ENCODE measurements at regions not wholly inside any gene's neighbourhood (a gene's known extent, or its start where the extent isn't known, plus 50 kb on each side); places are given as distances from the start of the nearest gene placed in this dataset.

DNA sequence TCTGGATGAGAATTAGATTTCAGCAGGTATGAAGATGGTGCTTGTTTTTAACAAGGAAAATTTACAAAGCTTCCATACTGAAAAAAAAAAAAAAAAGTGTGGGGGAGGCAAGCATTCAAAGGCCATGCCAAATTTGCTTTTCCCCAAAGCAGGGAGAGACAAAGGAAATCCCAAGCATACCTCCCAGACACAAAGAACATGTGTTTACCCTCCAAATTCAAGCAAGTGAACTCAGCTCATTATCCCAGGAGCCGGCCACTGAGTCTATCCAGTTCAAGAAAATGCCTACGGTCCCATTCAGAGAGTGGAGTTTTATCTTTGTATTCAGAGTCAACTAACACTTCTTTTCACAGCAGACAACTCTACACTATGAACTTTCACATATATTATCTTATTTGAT is 102.7 kb upstream of the ID4 start:
- Histone ChIP-seq H3K4me1 (ENCODE audit: control insufficient read depth in 2 of 2, insufficient read depth in 2 of 2, low read length in 2 of 2) (no peaks in the 10 kb centered on the region), H3K36me3 (ENCODE audit: control insufficient read depth in 2 of 2, insufficient read depth in 2 of 2, low read length in 1 of 2) (no peaks in the 10 kb centered on the region), H3K27me3 (ENCODE audit: control insufficient read depth in 2 of 2, insufficient read depth in 1 of 2, low read length in 1 of 2) (no peaks in the 10 kb centered on the region), H3K9me3 (ENCODE audit: control insufficient read depth in 2 of 2, insufficient read depth in 1 of 2, low read length in 1 of 2) (no peaks in the 10 kb centered on the region), H3K27ac (ENCODE audit: low read depth in 1 of 2, low read length in 1 of 2) (no peak overlapping the region), H3K4me3 (ENCODE audit: low read length in 2 of 2) (no peak overlapping the region)
- DNase-seq (ENCODE audit: low read depth in 6 of 9, low spot score in 9 of 9), result no peak
- 93% methylated on average over 2 of the region's 2 CpGs for WGBS

DNA sequence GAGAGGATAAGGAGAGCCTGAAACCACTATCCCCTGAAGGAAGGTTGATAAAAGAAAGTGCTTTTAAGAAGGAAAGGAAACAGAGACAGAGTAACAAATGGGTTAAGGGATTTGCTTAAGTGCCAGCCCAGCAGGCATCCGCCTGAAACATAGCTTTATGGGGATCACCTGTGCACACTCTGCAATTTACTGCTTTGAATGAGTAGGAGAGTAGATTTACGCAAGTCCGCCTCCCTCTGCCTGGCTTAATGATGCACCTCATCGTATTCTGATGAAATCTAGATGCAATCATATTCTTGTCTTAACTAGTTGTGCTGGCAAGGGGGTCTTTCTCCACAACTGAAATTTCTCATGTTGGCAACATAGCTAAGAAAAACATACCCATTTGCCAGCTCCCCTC is 101.1 kb upstream of the ID4 start:
- WGBS, result 90% methylated on average over 4 of the region's 4 CpGs
- Histone ChIP-seq H3K4me1 (ENCODE audit: control insufficient read depth in 2 of 2, insufficient read depth in 2 of 2, low read length in 2 of 2) (no peaks in the 10 kb centered on the region), H3K27ac (ENCODE audit: low read depth in 1 of 2, low read length in 1 of 2) (no peak overlapping the region), H3K27me3 (ENCODE audit: control insufficient read depth in 2 of 2, insufficient read depth in 1 of 2, low read length in 1 of 2) (no peaks in the 10 kb centered on the region), H3K36me3 (ENCODE audit: control insufficient read depth in 2 of 2, insufficient read depth in 2 of 2, low read length in 1 of 2) (no peaks in the 10 kb centered on the region), H3K4me3 (ENCODE audit: low read length in 2 of 2) (no peak overlapping the region), H3K9me3 (ENCODE audit: control insufficient read depth in 2 of 2, insufficient read depth in 1 of 2, low read length in 1 of 2) (no peaks in the 10 kb centered on the region)
- no peak for DNase-seq (ENCODE audit: low read depth in 6 of 9, low spot score in 9 of 9)

GRCh38 chr6:19738010-19738409 is 99.2 kb upstream of the ID4 start:
- H3K4me3 ChIP-seq (ENCODE audit: low read length in 2 of 2), result no peak overlapping the region
- no peaks in the 10 kb centered on the region for H3K4me1 ChIP-seq (ENCODE audit: control insufficient read depth in 2 of 2, insufficient read depth in 2 of 2, low read length in 2 of 2)
- no peak overlapping the region for H3K27ac ChIP-seq (ENCODE audit: low read depth in 1 of 2, low read length in 1 of 2)
- 95% methylated on average over 1 of the region's 1 CpG for WGBS
- no peaks in the 10 kb centered on the region for H3K36me3 ChIP-seq (ENCODE audit: control insufficient read depth in 2 of 2, insufficient read depth in 2 of 2, low read length in 1 of 2)
- no peak for DNase-seq (ENCODE audit: low read depth in 6 of 9, low spot score in 9 of 9)
- H3K9me3 ChIP-seq (ENCODE audit: control insufficient read depth in 2 of 2, insufficient read depth in 1 of 2, low read length in 1 of 2), result no peaks in the 10 kb centered on the region
- no peaks in the 10 kb centered on the region for H3K27me3 ChIP-seq (ENCODE audit: control insufficient read depth in 2 of 2, insufficient read depth in 1 of 2, low read length in 1 of 2)

DNA sequence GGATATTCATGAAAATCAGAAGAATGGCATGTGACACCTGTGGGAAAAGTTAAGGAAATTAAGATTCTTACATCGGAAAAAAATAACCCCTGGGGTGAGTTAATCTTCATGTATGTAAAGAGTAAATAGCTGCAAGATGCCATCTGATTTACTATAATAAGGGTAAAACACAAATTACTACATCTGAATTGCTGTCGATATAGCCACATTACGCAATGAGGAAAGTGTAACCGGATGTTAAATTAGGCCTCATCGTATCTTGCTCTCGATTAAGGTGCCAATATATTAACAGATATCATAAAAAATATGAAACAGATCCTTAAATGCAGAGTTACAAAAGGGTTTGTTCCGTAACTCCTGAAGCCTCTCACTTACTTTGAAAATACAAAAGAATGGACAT is 87.4 kb upstream of the ID4 start:
- no peak overlapping the region for H3K4me3 ChIP-seq (ENCODE audit: low read length in 2 of 2)
- no peaks in the 10 kb centered on the region for H3K36me3 ChIP-seq (ENCODE audit: control insufficient read depth in 2 of 2, insufficient read depth in 2 of 2, low read length in 1 of 2)
- no peaks in the 10 kb centered on the region for H3K4me1 ChIP-seq (ENCODE audit: control insufficient read depth in 2 of 2, insufficient read depth in 2 of 2, low read length in 2 of 2)
- H3K27me3 ChIP-seq (ENCODE audit: control insufficient read depth in 2 of 2, insufficient read depth in 1 of 2, low read length in 1 of 2), result no peaks in the 10 kb centered on the region
- DNase-seq (ENCODE audit: low read depth in 6 of 9, low spot score in 9 of 9), result no peak
- 87% methylated on average over 7 of the region's 7 CpGs for WGBS
- H3K27ac ChIP-seq (ENCODE audit: low read depth in 1 of 2, low read length in 1 of 2), result no peak overlapping the region
- H3K9me3 ChIP-seq (ENCODE audit: control insufficient read depth in 2 of 2, insufficient read depth in 1 of 2, low read length in 1 of 2), result no peaks in the 10 kb centered on the region

- Histone ChIP-seq H3K27me3 (ENCODE audit: control insufficient read depth in 2 of 2, insufficient read depth in 1 of 2, low read length in 1 of 2) (no peaks in the 10 kb centered on the region), H3K4me1 (ENCODE audit: control insufficient read depth in 2 of 2, insufficient read depth in 2 of 2, low read length in 2 of 2) (no peaks in the 10 kb centered on the region), H3K27ac (ENCODE audit: low read depth in 1 of 2, low read length in 1 of 2) (no peak overlapping the region), H3K4me3 (ENCODE audit: low read length in 2 of 2) (no peak overlapping the region), H3K36me3 (ENCODE audit: control insufficient read depth in 2 of 2, insufficient read depth in 2 of 2, low read length in 1 of 2) (no peaks in the 10 kb centered on the region), H3K9me3 (ENCODE audit: control insufficient read depth in 2 of 2, insufficient read depth in 1 of 2, low read length in 1 of 2) (no peaks in the 10 kb centered on the region)
- DNase-seq (ENCODE audit: low read depth in 6 of 9, low spot score in 9 of 9), result no peak
- WGBS, result 86% methylated on average over 2 of the region's 2 CpGs
These were observed 84.4 kb upstream of the ID4 start for GRCh38 chr6:19752746-19753145.

GRCh38 chr6:19753826-19754225 is 83.3 kb upstream of the ID4 start:
- no peak overlapping the region for H3K27ac ChIP-seq (ENCODE audit: low read depth in 1 of 2, low read length in 1 of 2)
- WGBS, result 54% methylated on average over 5 of the region's 5 CpGs
- no peaks in the 10 kb centered on the region for H3K27me3 ChIP-seq (ENCODE audit: control insufficient read depth in 2 of 2, insufficient read depth in 1 of 2, low read length in 1 of 2)
- DNase-seq (ENCODE audit: low read depth in 6 of 9, low spot score in 9 of 9), result no peak
- H3K9me3 ChIP-seq (ENCODE audit: control insufficient read depth in 2 of 2, insufficient read depth in 1 of 2, low read length in 1 of 2), result no peaks in the 10 kb centered on the region
- no peaks in the 10 kb centered on the region for H3K4me1 ChIP-seq (ENCODE audit: control insufficient read depth in 2 of 2, insufficient read depth in 2 of 2, low read length in 2 of 2)
- H3K36me3 ChIP-seq (ENCODE audit: control insufficient read depth in 2 of 2, insufficient read depth in 2 of 2, low read length in 1 of 2), result no peaks in the 10 kb centered on the region
- no peak overlapping the region for H3K4me3 ChIP-seq (ENCODE audit: low read length in 2 of 2)

DNA sequence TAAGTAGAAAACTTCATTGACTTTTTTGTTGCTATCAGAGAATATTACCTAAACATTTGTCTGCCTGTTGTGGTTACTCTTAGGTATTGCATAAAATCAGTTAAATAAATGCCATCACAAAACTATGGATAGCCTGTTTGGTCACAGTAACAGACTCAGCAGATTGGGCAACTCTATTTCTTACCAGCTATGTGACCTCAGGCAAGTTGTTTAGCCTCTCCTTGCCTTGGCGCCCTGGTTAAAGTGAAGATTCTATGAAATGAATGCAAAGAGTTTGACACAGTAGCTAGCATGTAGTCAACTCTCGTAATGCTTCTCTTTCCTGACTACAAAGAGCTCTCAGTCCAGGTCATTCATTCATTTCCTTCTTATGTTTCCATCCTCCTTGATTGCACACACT is 82.5 kb upstream of the ID4 start:
- WGBS, result 75% methylated on average over 2 of the region's 2 CpGs
- Histone ChIP-seq H3K4me3 (ENCODE audit: low read length in 2 of 2) (no peak overlapping the region), H3K27ac (ENCODE audit: low read depth in 1 of 2, low read length in 1 of 2) (no peak overlapping the region), H3K4me1 (ENCODE audit: control insufficient read depth in 2 of 2, insufficient read depth in 2 of 2, low read length in 2 of 2) (no peaks in the 10 kb centered on the region), H3K9me3 (ENCODE audit: control insufficient read depth in 2 of 2, insufficient read depth in 1 of 2, low read length in 1 of 2) (no peaks in the 10 kb centered on the region), H3K27me3 (ENCODE audit: control insufficient read depth in 2 of 2, insufficient read depth in 1 of 2, low read length in 1 of 2) (no peaks in the 10 kb centered on the region), H3K36me3 (ENCODE audit: control insufficient read depth in 2 of 2, insufficient read depth in 2 of 2, low read length in 1 of 2) (no peaks in the 10 kb centered on the region)
- no peak for DNase-seq (ENCODE audit: low read depth in 6 of 9, low spot score in 9 of 9)

- no peak overlapping the region for H3K27ac ChIP-seq (ENCODE audit: low read depth in 1 of 2, low read length in 1 of 2)
- WGBS, result 40% methylated on average over 1 of the region's 1 CpG
- DNase-seq (ENCODE audit: low read depth in 6 of 9, low spot score in 9 of 9), result no peak
- no peaks in the 10 kb centered on the region for H3K9me3 ChIP-seq (ENCODE audit: control insufficient read depth in 2 of 2, insufficient read depth in 1 of 2, low read length in 1 of 2)
- H3K4me1 ChIP-seq (ENCODE audit: control insufficient read depth in 2 of 2, insufficient read depth in 2 of 2, low read length in 2 of 2), result no peaks in the 10 kb centered on the region
- H3K4me3 ChIP-seq (ENCODE audit: low read length in 2 of 2), result no peak overlapping the region
- H3K36me3 ChIP-seq (ENCODE audit: control insufficient read depth in 2 of 2, insufficient read depth in 2 of 2, low read length in 1 of 2), result no peaks in the 10 kb centered on the region
- H3K27me3 ChIP-seq (ENCODE audit: control insufficient read depth in 2 of 2, insufficient read depth in 1 of 2, low read length in 1 of 2), result no peaks in the 10 kb centered on the region
These were observed 82.0 kb upstream of the ID4 start for GRCh38 chr6:19755181-19755580.

GRCh38 chr6:19757036-19757435 is 80.1 kb upstream of the ID4 start:
- DNase-seq (ENCODE audit: low read depth in 6 of 9, low spot score in 9 of 9), result no peak
- no peak overlapping the region for H3K27ac ChIP-seq (ENCODE audit: low read depth in 1 of 2, low read length in 1 of 2)
- WGBS, result 89% methylated on average over 2 of the region's 2 CpGs

More at GRCh38 chr6:19757036-19757435, 80.1 kb upstream of the ID4 start:
- Histone ChIP-seq H3K27me3 (ENCODE audit: control insufficient read depth in 2 of 2, insufficient read depth in 1 of 2, low read length in 1 of 2) (no peaks in the 10 kb centered on the region), H3K9me3 (ENCODE audit: control insufficient read depth in 2 of 2, insufficient read depth in 1 of 2, low read length in 1 of 2) (no peaks in the 10 kb centered on the region), H3K36me3 (ENCODE audit: control insufficient read depth in 2 of 2, insufficient read depth in 2 of 2, low read length in 1 of 2) (no peaks in the 10 kb centered on the region), H3K4me1 (ENCODE audit: control insufficient read depth in 2 of 2, insufficient read depth in 2 of 2, low read length in 2 of 2) (no peaks in the 10 kb centered on the region), H3K4me3 (ENCODE audit: low read length in 2 of 2) (no peak overlapping the region)

Measured in thymus (tissue), 11 donors.